HG03354 (cell line): ENCODE measurements at regions not wholly inside any gene's neighbourhood (a gene's known extent, or its start where the extent isn't known, plus 50 kb on each side); places are given as distances from the start of the nearest gene placed in this dataset.

Experiments
- ATAC-seq: cut with Tn5 transposase; IDR thresholded peaks from one replicate; pipeline ENCODE4 v1.9.1; 2021; ENCODE audit warnings: mild to moderate bottlenecking; ENCODE audit not compliant: unreplicated experiment, poor library complexity, severe bottlenecking

GRCh38 chrX:10021461-10022272 lies 54.5 kb downstream of the CLDN34 start:
- ATAC-seq = no peak

- ATAC-seq = no peak
Observed at GRCh38 chrX:10022273-10022541, 55.0 kb downstream of the CLDN34 start.

GRCh38 chrX:10022580-10023245 lies 55.6 kb downstream of the CLDN34 start:
- ATAC-seq = no peak

GRCh38 chrX:10023821-10024220 lies 56.7 kb downstream of the CLDN34 start:
- ATAC-seq = no peak

GRCh38 chrX:10025742-10026493 lies 58.8 kb downstream of the CLDN34 start:
- no peak for ATAC-seq

GRCh38 chrX:10028283-10029104 lies 61.3 kb downstream of the CLDN34 start:
- no peak for ATAC-seq

GRCh38 chrX:10030570-10030969 lies 63.4 kb downstream of the CLDN34 start:
- ATAC-seq = no peak

GRCh38 chrX:10031746-10032145 lies 64.6 kb downstream of the CLDN34 start:
- no peak for ATAC-seq

- ATAC-seq = no peak
Observed at GRCh38 chrX:10032147-10032546, 65.0 kb downstream of the CLDN34 start.

- ATAC-seq = no peak
Observed at GRCh38 chrX:10033375-10034007, 66.3 kb downstream of the CLDN34 start.

GRCh38 chrX:10034740-10035260 lies 67.6 kb downstream of the CLDN34 start:
- ATAC-seq = no peak

GRCh38 chrX:10038585-10038984 lies 71.4 kb downstream of the CLDN34 start:
- no peak for ATAC-seq

- ATAC-seq = no peak
Observed at GRCh38 chrX:10039821-10040793, 72.9 kb downstream of the CLDN34 start.

- ATAC-seq = no peak
Observed at GRCh38 chrX:10040961-10041360, 73.8 kb downstream of the CLDN34 start.

GRCh38 chrX:10041383-10041782 lies 74.2 kb downstream of the CLDN34 start:
- ATAC-seq = no peak

GRCh38 chrX:10042055-10042454 lies 74.9 kb downstream of the CLDN34 start:
- no peak for ATAC-seq

GRCh38 chrX:10043386-10043785 lies 76.2 kb downstream of the CLDN34 start:
- no peak for ATAC-seq

- no peak for ATAC-seq
Observed at GRCh38 chrX:10044021-10044420, 76.9 kb downstream of the CLDN34 start.
